Activated T-cell treated with anti-CD3 and anti-CD28 coated beads, Interleukin-2, amount 50 U/mL, for 24 hours (primary cell): ENCODE measurements at regions not wholly inside any gene's neighbourhood (a gene's known extent, or its start where the extent isn't known, plus 50 kb on each side); places are given as distances from the start of the nearest gene placed in this dataset.
"Not testable (repeated sequence)": the region's sequence is repeated elsewhere in the genome, so short reads cannot be mapped to it uniquely, and the experiment has no call there.

ENCODE experiments used
- DNase-seq: peaks from one replicate; pipeline ENCODE4 v3.0.0-alpha.2; 2020
- H3K27ac Mint-ChIP-seq: 2 replicates; pipeline ENCODE4 v1.8.0; 2020; ENCODE audit warnings: mild to moderate bottlenecking, mixed read lengths
- H3K27me3 Mint-ChIP-seq: 2 replicates; pipeline ENCODE4 v1.8.0; 2020; ENCODE audit warnings: mixed read lengths
- H3K36me3 Mint-ChIP-seq: 2 replicates; pipeline ENCODE4 v1.8.0; 2020; ENCODE audit warnings: low read depth, mixed read lengths
- H3K4me1 Mint-ChIP-seq: 2 replicates; pipeline ENCODE4 v1.8.0; 2020; ENCODE audit warnings: low read depth, mixed read lengths
- H3K4me3 Mint-ChIP-seq: 2 replicates; pipeline ENCODE4 v1.8.0; 2020; ENCODE audit warnings: mild to moderate bottlenecking, moderate library complexity, mixed read lengths
- H3K9me3 Mint-ChIP-seq: 2 replicates; pipeline ENCODE4 v1.8.0; 2020; ENCODE audit warnings: mixed read lengths

DNA sequence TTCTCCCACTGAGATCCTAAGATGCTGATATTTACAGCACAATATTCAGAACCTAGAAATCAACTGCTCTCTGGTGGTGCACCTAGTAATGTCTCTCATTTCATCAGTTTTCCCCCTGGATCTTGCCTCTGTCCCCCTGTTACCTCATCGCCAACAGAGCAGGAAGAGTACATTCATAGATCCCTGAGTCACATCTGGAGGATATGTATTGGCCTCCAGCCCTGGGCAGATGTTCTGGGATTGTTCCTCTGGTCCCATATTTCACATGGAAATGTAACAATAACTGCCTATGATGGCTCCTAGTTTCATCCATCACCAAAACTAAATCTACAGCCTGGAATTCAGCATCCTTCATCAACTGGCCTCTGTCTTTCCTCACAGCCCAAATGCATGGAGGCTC is 278.8 kb upstream of the SLC14A2 start:
- Mint-ChIP-seq H3K36me3 (no peaks in the 10 kb centered on the region), H3K27me3 (peaks cover 9% of the 10 kb centered on the region), H3K4me1 (no peaks in the 10 kb centered on the region), H3K27ac (no peak overlapping the region), H3K4me3 (no peak overlapping the region), H3K9me3 (no peaks in the 10 kb centered on the region)
- no peak for DNase-seq

DNA sequence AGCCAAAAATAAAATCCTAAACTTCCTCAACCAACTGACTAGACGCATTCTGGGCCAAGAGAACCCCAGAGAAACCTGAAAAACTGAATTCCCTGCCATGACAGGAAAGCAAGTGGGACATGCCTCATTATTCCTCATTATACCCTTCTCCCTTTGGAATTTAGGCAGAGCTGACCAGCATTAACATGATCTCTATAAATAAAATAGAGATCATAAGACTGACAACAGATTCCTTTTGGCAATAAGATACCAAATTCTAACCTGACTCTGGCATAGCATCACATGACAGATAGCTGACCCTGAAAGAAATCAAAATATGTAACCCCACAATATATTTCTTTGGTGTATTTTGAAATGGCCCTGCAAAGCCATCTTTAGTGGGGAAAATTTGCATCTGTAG is 277.8 kb upstream of the SLC14A2 start:
- peaks cover 9% of the 10 kb centered on the region for H3K27me3 Mint-ChIP-seq
- no peak overlapping the region for H3K27ac Mint-ChIP-seq
- H3K9me3 Mint-ChIP-seq: no peaks in the 10 kb centered on the region
- H3K4me3 Mint-ChIP-seq: no peak overlapping the region
- no peaks in the 10 kb centered on the region for H3K36me3 Mint-ChIP-seq
- H3K4me1 Mint-ChIP-seq: no peaks in the 10 kb centered on the region
- no peak for DNase-seq

DNA sequence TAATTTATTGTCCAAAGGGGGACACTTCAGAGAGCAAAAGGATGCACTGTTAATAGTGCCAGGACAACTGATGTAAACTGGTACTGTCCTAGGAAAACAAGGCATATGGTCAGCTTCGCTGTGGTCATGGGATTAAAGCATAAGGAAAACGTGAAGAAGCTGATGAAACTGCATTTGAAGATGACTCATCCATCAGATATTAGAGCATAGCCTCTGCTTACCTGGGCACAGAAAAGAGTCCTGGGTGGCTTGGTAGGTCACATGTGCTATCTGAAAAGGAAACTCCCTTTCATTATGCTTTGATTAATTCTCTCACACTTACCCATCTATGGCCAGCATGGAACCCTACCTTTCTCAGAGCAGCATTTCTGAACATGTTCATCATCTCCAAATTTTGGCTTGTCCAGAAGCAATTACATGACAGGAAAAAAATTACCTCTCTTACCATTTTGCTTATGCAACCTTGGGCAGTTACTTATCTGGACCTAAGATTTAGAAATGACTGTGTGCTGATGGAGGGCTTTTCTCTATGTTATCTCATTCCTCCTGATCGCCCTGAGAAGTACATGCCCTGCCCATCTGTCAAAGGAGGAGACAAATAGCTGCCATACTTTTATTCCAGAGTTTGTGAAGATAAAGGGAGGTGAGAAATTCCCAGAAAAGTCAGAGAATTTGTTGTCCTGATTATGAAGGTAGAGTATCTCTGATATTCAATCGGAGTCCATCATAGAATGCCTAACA is 275.3 kb upstream of the SLC14A2 start:
- Mint-ChIP-seq H3K36me3 (no peaks in the 10 kb centered on the region), H3K4me3 (no peak overlapping the region), H3K27me3 (peaks cover 8% of the 10 kb centered on the region), H3K4me1 (no peaks in the 10 kb centered on the region), H3K9me3 (no peaks in the 10 kb centered on the region), H3K27ac (no peak overlapping the region)
- DNase-seq: no peak

- Mint-ChIP-seq H3K4me3 (no peak overlapping the region), H3K27ac (no peak overlapping the region), H3K36me3 (no peaks in the 10 kb centered on the region), H3K9me3 (no peaks in the 10 kb centered on the region), H3K27me3 (peaks cover 6% of the 10 kb centered on the region), H3K4me1 (no peaks in the 10 kb centered on the region)
- no peak for DNase-seq
Measured at GRCh38 chr18:45340884-45341283, 274.4 kb upstream of the SLC14A2 start.

GRCh38 chr18:45341454-45341853 is 273.8 kb upstream of the SLC14A2 start:
- Mint-ChIP-seq H3K27me3 (peaks cover 2% of the 10 kb centered on the region), H3K36me3 (no peaks in the 10 kb centered on the region), H3K4me1 (no peaks in the 10 kb centered on the region), H3K27ac (no peak overlapping the region), H3K4me3 (no peak overlapping the region), H3K9me3 (no peaks in the 10 kb centered on the region)
- DNase-seq: no peak

GRCh38 chr18:45342166-45342565 is 273.1 kb upstream of the SLC14A2 start:
- H3K4me3 Mint-ChIP-seq: no peak overlapping the region
- H3K9me3 Mint-ChIP-seq: no peaks in the 10 kb centered on the region
- H3K4me1 Mint-ChIP-seq: no peaks in the 10 kb centered on the region
- no peaks in the 10 kb centered on the region for H3K36me3 Mint-ChIP-seq
- DNase-seq: no peak
- H3K27ac Mint-ChIP-seq: no peak overlapping the region
- H3K27me3 Mint-ChIP-seq: no peaks in the 10 kb centered on the region

GRCh38 chr18:45342653-45343052 is 272.6 kb upstream of the SLC14A2 start:
- no peaks in the 10 kb centered on the region for H3K4me1 Mint-ChIP-seq
- H3K27ac Mint-ChIP-seq: no peak overlapping the region
- no peak for DNase-seq
- H3K27me3 Mint-ChIP-seq: no peaks in the 10 kb centered on the region
- H3K4me3 Mint-ChIP-seq: no peak overlapping the region
- no peaks in the 10 kb centered on the region for H3K36me3 Mint-ChIP-seq
- no peaks in the 10 kb centered on the region for H3K9me3 Mint-ChIP-seq

- Mint-ChIP-seq H3K27me3 (peaks cover 2% of the 10 kb centered on the region), H3K9me3 (no peaks in the 10 kb centered on the region), H3K27ac (no peak overlapping the region), H3K4me1 (no peaks in the 10 kb centered on the region), H3K4me3 (no peak overlapping the region), H3K36me3 (no peaks in the 10 kb centered on the region)
- no peak for DNase-seq
Measured at GRCh38 chr18:45343365-45343764, 271.9 kb upstream of the SLC14A2 start.

GRCh38 chr18:45344680-45345079 is 270.6 kb upstream of the SLC14A2 start:
- not testable (repeated sequence) for H3K4me3 Mint-ChIP-seq, H3K27me3 Mint-ChIP-seq, H3K4me1 Mint-ChIP-seq, H3K36me3 Mint-ChIP-seq, H3K27ac Mint-ChIP-seq, H3K9me3 Mint-ChIP-seq, DNase-seq

DNA sequence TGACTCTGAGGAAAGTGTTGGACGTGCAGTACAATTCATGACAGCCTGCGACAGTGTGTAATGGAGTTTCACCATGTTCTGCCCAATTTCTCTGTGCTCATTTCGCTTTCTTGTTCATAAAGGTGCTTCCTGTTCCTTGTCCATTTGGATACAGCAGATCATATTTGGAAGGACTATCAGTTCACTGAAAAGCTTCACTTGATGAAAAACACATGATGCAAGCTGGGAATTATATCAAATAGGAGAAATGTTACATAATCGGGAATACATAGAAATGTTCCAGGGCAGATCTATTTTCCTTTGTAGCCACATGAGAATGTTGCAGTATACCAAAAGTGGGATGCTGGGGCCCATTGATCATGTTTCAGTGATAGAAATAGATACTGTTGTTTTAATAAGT is 266.3 kb upstream of the SLC14A2 start:
- H3K27me3 Mint-ChIP-seq: peaks cover 2% of the 10 kb centered on the region
- no peaks in the 10 kb centered on the region for H3K4me1 Mint-ChIP-seq
- H3K4me3 Mint-ChIP-seq: no peak overlapping the region
- no peak for DNase-seq
- H3K36me3 Mint-ChIP-seq: no peaks in the 10 kb centered on the region
- H3K27ac Mint-ChIP-seq: no peak overlapping the region
- H3K9me3 Mint-ChIP-seq: no peaks in the 10 kb centered on the region

- no peaks in the 10 kb centered on the region for H3K36me3 Mint-ChIP-seq
- DNase-seq: no peak
- no peaks in the 10 kb centered on the region for H3K4me1 Mint-ChIP-seq
- no peaks in the 10 kb centered on the region for H3K9me3 Mint-ChIP-seq
- no peak overlapping the region for H3K27ac Mint-ChIP-seq
- no peak overlapping the region for H3K4me3 Mint-ChIP-seq
- peaks cover 2% of the 10 kb centered on the region for H3K27me3 Mint-ChIP-seq
Measured at GRCh38 chr18:45349467-45349866, 265.8 kb upstream of the SLC14A2 start.

DNA sequence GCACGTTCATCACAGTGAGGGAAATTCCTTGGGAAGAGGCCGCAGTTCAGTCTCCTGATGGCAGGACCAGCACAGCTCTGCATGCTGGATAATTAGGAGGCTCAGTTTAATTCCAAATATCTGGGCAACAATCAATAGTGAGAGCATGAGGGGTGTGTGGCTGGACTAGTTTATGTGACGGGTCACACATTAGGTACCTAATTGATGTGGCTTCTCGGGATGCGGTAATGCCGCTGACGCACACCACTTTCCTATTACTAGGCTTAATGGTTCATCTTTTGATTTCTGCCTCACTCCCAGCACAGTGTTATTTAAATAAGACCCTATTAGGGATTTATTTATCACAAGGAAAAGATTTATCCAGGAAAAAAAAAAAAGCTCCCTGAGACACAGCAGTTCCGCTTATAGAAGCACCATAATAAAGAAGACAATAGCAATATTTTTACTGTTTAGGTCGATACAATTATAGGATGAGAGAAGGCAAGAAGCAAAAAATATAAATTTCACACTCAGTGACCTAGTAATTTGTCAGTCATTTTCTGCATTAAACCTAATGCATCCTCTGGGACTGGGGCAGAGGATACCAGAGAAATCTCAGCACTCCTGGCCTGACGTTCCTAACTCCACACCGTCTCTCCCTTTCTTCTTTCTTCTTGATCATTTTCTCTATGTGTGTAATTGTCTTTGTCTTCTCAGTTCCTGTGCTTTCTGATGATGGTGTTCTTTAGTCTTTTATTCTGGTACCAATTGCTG is 264.7 kb upstream of the SLC14A2 start:
- Mint-ChIP-seq H3K27me3 (peaks cover 2% of the 10 kb centered on the region), H3K4me1 (no peaks in the 10 kb centered on the region), H3K27ac (no peak overlapping the region), H3K36me3 (no peaks in the 10 kb centered on the region), H3K9me3 (no peaks in the 10 kb centered on the region), H3K4me3 (no peak overlapping the region)
- DNase-seq: no peak

DNA sequence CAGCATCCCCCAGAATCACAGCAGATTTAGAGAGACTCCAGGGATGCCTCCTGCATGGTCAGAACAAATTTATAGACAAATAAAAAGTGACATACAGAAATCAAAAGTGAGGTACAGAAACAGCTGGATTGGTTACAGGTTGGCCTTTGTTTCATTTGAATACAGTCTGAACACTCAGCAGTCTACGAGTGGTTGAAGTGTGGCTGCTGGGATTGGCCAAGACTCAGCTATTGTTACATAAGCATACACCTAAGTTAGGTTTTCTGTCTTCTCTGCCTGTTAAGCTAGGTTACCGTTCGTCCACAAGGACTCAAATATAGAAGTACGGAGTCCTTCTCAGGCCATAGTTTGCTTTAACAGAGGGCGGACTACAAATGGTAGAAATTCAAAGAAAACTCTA is 262.4 kb upstream of the SLC14A2 start:
- Mint-ChIP-seq H3K4me3 (no peak overlapping the region), H3K4me1 (no peaks in the 10 kb centered on the region), H3K36me3 (no peaks in the 10 kb centered on the region), H3K9me3 (no peaks in the 10 kb centered on the region), H3K27me3 (peaks cover under 1% of the 10 kb centered on the region), H3K27ac (no peak overlapping the region)
- no peak for DNase-seq

GRCh38 chr18:45353530-45353929 is 261.7 kb upstream of the SLC14A2 start:
- no peaks in the 10 kb centered on the region for H3K4me1 Mint-ChIP-seq
- H3K27ac Mint-ChIP-seq: no peak overlapping the region
- no peak overlapping the region for H3K4me3 Mint-ChIP-seq
- DNase-seq: no peak
- H3K27me3 Mint-ChIP-seq: no peaks in the 10 kb centered on the region
- no peaks in the 10 kb centered on the region for H3K36me3 Mint-ChIP-seq
- H3K9me3 Mint-ChIP-seq: no peaks in the 10 kb centered on the region

DNA sequence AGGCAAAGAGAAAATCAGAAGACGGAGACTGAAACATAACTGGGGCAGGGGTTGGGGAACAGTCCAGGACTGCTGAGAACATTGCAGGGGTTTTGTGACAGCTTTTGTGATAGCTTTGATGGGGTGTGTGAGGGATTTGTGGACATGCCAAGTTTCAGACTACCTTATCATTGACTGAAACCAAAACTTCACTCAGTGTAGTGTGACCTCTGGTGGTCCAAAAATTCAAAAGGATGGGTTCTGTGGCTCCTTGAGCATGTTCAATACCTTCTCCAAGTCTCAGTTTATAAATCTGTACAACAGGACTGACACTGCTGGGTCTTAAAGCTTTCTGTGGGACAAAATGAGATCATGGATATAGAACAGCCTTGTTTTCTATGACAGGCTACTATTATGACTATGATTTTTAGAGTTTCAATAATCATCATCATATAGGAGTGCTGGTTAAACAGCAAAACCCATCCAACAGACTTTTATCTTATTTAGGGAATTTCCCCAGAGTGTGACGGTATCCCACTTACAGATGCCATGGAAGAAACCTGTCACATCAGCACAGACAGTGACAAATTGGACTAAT is 259.2 kb upstream of the SLC14A2 start:
- H3K4me1 Mint-ChIP-seq: no peaks in the 10 kb centered on the region
- no peak overlapping the region for H3K27ac Mint-ChIP-seq
- no peaks in the 10 kb centered on the region for H3K27me3 Mint-ChIP-seq
- no peaks in the 10 kb centered on the region for H3K9me3 Mint-ChIP-seq
- H3K36me3 Mint-ChIP-seq: no peaks in the 10 kb centered on the region
- DNase-seq: no peak
- H3K4me3 Mint-ChIP-seq: no peak overlapping the region
